Heart right ventricle (tissue), 16 donors: ENCODE measurements at regions not wholly inside any gene's neighbourhood (a gene's known extent, or its start where the extent isn't known, plus 50 kb on each side); places are given as distances from the start of the nearest gene placed in this dataset.

ENCODE experiments used
- ATAC-seq, 8 donors: fragments of 200-7000 bp; cut with Tn5 transposase; one replicate each; pipeline ENCODE4 v1.9.1; 2020; ENCODE audit warnings: mild to moderate bottlenecking in 8 of 8, moderate library complexity in 8 of 8, moderate number of reproducible peaks in 1 of 8
- DNase-seq, 2 donors: peaks; one replicate each; pipeline ENCODE4 v3.0.0-alpha.2; 2020
- H3K27ac ChIP-seq, 10 donors: fragments of 200-600 bp; sonication (generic) in 2 of 10; one replicate each; pipeline versions ENCODE4 v1.5.0 to v1.8.0; 2020 to 2022; ENCODE audit warnings: mild to moderate bottlenecking in 3 of 10
- H3K27me3 ChIP-seq, 7 donors: fragments of 200-600 bp; one replicate each; pipeline ENCODE4 v1.8.0; 2021 to 2022; ENCODE audit warnings: mild to moderate bottlenecking in 2 of 7
- H3K36me3 ChIP-seq, 9 donors: fragments of 200-600 bp; sonication (generic) in 1 of 9; one replicate each; pipeline versions ENCODE4 v1.5.0 to v1.8.0; 2020 to 2022; ENCODE audit warnings: mild to moderate bottlenecking in 2 of 9
- H3K4me1 ChIP-seq, 9 donors: fragments of 200-600 bp; sonication (generic) in 1 of 9; one replicate each; pipeline versions ENCODE4 v1.5.0 to v1.8.0; 2020 to 2022; ENCODE audit warnings: mild to moderate bottlenecking in 4 of 9
- H3K4me3 ChIP-seq, 10 donors: fragments of 200-600 bp; sonication (generic) in 2 of 10; one replicate each; pipeline versions ENCODE4 v1.5.0 to v1.8.0; 2020 to 2022; ENCODE audit warnings: mild to moderate bottlenecking in 7 of 10, moderate library complexity in 2 of 10
- H3K9me3 ChIP-seq, 11 donors: fragments of 200-600 bp in 10 of 11; sonication (generic) in 2 of 11; one replicate each; pipeline versions ENCODE4 v1.5.0 to v1.8.0; 2013 to 2022; ENCODE audit warnings: mild to moderate bottlenecking in 2 of 11, control low read depth in 1 of 11, moderate library complexity in 1 of 11
- WGBS, 2 donors: extraction: QIAGEN DNeasy Blood & Tissue Kit; methylation state at CpG; one replicate each; pipeline ENCODE4 v1.1.7; 2013; ENCODE audit warnings: inconsistent platforms in 1 of 2; 5-methylcytosine and 5-hydroxymethylcytosine counted together
- intact Hi-C, 10 donors: fragments of 100-400 bp; cut with DNase I; formaldehyde crosslinking; loops; one replicate each; pipeline versions ENCODE4 v1.11.1 to v1.14.2; 2022
- TF ChIP-seq, protein P1 (sequence below), 9 donors: fragments of 200-600 bp; sonication (generic) in 2 of 9; IDR thresholded peaks; one replicate each; pipeline versions ENCODE4 v1.5.0 to v1.8.0; 2021 to 2022; ENCODE audit warnings: antibody characterized with exemption in 9 of 9, mild to moderate bottlenecking in 5 of 9, moderate library complexity in 1 of 9
- donor health status: Arrhythmogenic right ventricular cardiomyopathy.
- donor health status: ischemic (EF 13 %, LVEDD 7.1; RV severe dilation, severe dysfunction).
- donor health status: healthy with polysubstance abuse.
- donor health status: DM: no; HTN: yes; CAD: no.
- donor health status: DM: no; HTN: no; CAD: no.
- donor health status: ischemic (EF 25% LVEDD 6.9; RV normal size, moderate dysfunction).
- donor health status: ischemic (EF 25% LVEDD 5.7; RV mildly dilated, moderate dysfunction).
- donor health status: healthy.
- donor health status: DM: yes; HTN: yes; CAD: no.
- donor health status: Ischemic cardiomyopathy.
- donor health status: ischemic (EF 35%, LVEDD 5.7; RV mildly dilated, moderate dysfunction).
- donor health status: nonischemic (EF 11% LVEDD 7.7; RV severe dilation, severe dysfunction).
- donor health status: DM: yes; HTN: yes; CAD: no.
- donor health status: PGD.
- donor health status: ischemic (EF 29% LVEDD 5.4; RV normal size, mild dysfunction).
- donor health status: nonischemic (EF 23%, LVEDD 6.1; RV moderate dilation, normal function).

DNA sequence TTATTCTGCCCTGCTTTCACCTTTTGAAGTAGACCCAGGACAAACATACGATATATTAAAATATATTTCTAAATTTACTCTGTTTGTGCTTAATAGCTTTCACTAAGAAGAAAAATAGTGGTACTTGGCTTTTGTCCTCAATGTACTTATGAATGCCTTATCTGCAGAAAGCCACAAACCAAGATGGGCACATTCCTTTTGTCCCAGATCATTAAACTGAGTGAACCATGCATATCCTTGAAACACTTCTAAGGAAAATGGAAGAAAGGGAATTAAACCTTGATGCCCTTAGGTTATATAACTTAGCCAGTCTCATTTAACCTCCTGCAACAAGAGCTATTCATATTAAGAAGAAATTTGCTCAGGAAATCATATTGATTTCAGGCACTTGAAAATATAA lies 553.8 kb upstream of the CDH9 start:
- H3K4me1 ChIP-seq: no peaks in the 10 kb centered on the region
- TF ChIP-seq, protein P1, sequence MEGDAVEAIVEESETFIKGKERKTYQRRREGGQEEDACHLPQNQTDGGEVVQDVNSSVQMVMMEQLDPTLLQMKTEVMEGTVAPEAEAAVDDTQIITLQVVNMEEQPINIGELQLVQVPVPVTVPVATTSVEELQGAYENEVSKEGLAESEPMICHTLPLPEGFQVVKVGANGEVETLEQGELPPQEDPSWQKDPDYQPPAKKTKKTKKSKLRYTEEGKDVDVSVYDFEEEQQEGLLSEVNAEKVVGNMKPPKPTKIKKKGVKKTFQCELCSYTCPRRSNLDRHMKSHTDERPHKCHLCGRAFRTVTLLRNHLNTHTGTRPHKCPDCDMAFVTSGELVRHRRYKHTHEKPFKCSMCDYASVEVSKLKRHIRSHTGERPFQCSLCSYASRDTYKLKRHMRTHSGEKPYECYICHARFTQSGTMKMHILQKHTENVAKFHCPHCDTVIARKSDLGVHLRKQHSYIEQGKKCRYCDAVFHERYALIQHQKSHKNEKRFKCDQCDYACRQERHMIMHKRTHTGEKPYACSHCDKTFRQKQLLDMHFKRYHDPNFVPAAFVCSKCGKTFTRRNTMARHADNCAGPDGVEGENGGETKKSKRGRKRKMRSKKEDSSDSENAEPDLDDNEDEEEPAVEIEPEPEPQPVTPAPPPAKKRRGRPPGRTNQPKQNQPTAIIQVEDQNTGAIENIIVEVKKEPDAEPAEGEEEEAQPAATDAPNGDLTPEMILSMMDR (IDR thresholded peaks at IDR 0.05): no peak
- no peaks in the 10 kb centered on the region for H3K36me3 ChIP-seq
- H3K4me3 ChIP-seq: no peak overlapping the region
- 31 to 79% methylated on average over 1 of the region's 1 CpG for WGBS, 2 donors
- peaks cover 0 to 26% (median 0%) of the 10 kb centered on the region in 11 donors for H3K9me3 ChIP-seq
- DNase-seq (no peak), ATAC-seq (no peak)
- intact Hi-C loops: no loop called here
- H3K27ac ChIP-seq: no peak overlapping the region
- H3K27me3 ChIP-seq: no peaks in the 10 kb centered on the region

DNA sequence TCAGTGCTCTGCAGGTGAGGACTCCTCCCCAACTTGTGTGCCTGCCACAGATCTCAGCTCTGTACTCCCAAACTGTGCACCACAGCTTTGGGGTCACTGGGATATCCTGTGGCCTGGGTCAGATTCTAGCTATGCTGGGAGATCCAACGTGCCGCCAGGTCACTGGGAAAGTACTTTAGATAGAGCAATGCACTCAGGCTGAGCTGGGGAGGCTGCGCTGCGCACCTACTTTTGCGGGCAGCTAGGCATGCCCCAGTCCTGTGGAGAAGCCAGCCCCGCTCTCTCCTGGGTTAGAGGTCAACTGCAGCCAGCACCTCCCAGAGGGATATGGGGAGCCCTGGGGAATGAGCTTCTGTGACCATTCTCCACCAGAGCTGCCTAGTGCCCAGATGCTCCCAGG lies 552.1 kb upstream of the CDH9 start:
- ATAC-seq (no peak), DNase-seq (no peak)
- no peak overlapping the region for H3K4me3 ChIP-seq
- peaks cover 0 to 22% (median 0%) of the 10 kb centered on the region in 11 donors for H3K9me3 ChIP-seq
- TF ChIP-seq, protein P1 (IDR thresholded peaks at IDR 0.05): no peak
- H3K4me1 ChIP-seq: no peaks in the 10 kb centered on the region
- intact Hi-C loops: no loop called here
- no peaks in the 10 kb centered on the region for H3K36me3 ChIP-seq
- no peak overlapping the region for H3K27ac ChIP-seq
- WGBS, 2 donors: 94% methylated on average over 6 of the region's 6 CpGs
- H3K27me3 ChIP-seq: no peaks in the 10 kb centered on the region

DNA sequence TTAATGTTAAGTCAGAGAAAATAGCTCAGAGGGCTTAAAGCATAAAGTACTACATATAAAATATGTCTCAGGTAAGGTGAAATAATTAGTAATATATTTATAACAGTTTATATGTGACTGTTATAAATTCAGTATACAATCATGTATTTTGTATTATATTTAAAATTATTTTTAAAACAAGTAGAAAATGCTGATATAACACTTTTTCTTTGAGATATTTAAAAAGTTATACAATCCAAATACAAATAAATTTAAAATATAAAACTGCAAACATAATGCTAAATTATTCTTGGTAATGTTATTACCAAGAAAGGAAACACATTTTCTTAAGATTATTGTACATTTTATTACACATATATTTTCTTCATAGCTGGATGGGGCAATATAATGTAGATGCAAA lies 539.9 kb upstream of the CDH9 start:
- DNase-seq (no peak), ATAC-seq (no peak)
- TF ChIP-seq, protein P1 (IDR thresholded peaks at IDR 0.05): no peak
- Histone ChIP-seq H3K27ac (no peak overlapping the region), H3K36me3 (no peaks in the 10 kb centered on the region), H3K9me3 (peaks cover 0 to 17% (median 0%) of the 10 kb centered on the region in 11 donors), H3K4me3 (no peak overlapping the region), H3K4me1 (no peaks in the 10 kb centered on the region), H3K27me3 (no peaks in the 10 kb centered on the region)
- intact Hi-C loops: no loop called here

DNA sequence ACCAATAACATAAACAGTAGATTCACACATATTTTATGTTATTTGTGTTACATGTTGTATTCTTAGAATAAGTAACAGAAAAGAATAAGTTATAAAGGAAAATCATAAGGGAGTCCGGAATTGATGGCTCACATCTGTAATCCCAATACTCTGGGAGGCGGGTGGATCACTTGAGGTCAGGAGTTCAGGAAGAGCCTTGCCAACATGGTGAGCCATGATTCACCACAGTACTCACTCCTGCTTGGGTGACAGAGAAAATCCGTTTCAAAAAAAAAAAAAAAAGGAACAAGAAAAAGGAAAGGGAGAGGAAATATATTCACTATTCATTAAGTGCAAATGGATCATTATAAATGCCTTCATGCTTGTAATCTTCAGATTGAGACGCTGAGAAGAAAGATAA lies 533.3 kb upstream of the CDH9 start:
- Histone ChIP-seq H3K27me3 (no peaks in the 10 kb centered on the region), H3K4me3 (no peak overlapping the region), H3K27ac (no peak overlapping the region), H3K36me3 (no peaks in the 10 kb centered on the region), H3K4me1 (no peaks in the 10 kb centered on the region), H3K9me3 (peaks cover 0 to 4% (median 0%) of the 10 kb centered on the region in 11 donors)
- no peak for DNase-seq
- TF ChIP-seq, protein P1 (IDR thresholded peaks at IDR 0.05): no peak
- intact Hi-C loops: no loop called here
- no peak for ATAC-seq
- 63 to 67% methylated on average over 4 of the region's 4 CpGs for WGBS, 2 donors

DNA sequence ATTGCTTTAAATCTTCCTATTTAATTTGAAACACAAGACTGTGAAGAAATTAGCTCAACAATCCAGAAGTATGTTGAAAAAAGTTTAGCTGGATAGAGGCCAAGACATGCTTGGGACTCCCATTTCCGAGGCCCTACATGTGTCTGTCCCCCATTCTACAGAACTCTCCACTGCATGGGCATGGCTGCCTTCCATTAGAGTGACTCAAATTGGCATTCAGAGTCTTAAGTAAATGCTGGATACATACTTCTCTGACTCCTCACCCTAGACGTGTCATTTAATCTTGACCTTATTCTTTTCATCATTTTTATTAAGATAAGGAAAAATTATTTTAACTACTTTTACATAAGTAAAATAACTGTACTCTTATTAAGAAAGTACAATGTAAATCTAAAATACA lies 530.4 kb upstream of the CDH9 start:
- no peaks in the 10 kb centered on the region for H3K36me3 ChIP-seq
- H3K9me3 ChIP-seq: peaks cover 0 to 4% (median 0%) of the 10 kb centered on the region in 11 donors
- no peak overlapping the region for H3K27ac ChIP-seq
- H3K27me3 ChIP-seq: no peaks in the 10 kb centered on the region
- H3K4me3 ChIP-seq: no peak overlapping the region
- WGBS, 2 donors: 55 to 75% methylated on average over 2 of the region's 2 CpGs
- no peaks in the 10 kb centered on the region for H3K4me1 ChIP-seq
- TF ChIP-seq, protein P1 (IDR thresholded peaks at IDR 0.05): no peak
- intact Hi-C loops: no loop called here
- DNase-seq (no peak), ATAC-seq (no peak)
